Neural progenitor cell (in vitro differentiated cells): ENCODE measurements at regions not wholly inside any gene's neighbourhood (a gene's known extent, or its start where the extent isn't known, plus 50 kb on each side); places are given as distances from the start of the nearest gene placed in this dataset.
"Not testable (repeated sequence)": the region's sequence is repeated elsewhere in the genome, so short reads cannot be mapped to it uniquely, and the experiment has no call there.

Experiments
- CTCF ChIP-seq: fragments of 200-600 bp; sonication (generic); IDR thresholded peaks from 2 replicates; pipeline ENCODE4 v1.5.1; 2017; ENCODE audit warnings: antibody characterized with exemption, mild to moderate bottlenecking
- EZH2 ChIP-seq: fragments of 200-600 bp; sonication (generic); IDR thresholded peaks from 2 replicates; pipeline ENCODE4 v1.6.1; 2017; ENCODE audit warnings: antibody characterized with exemption, mild to moderate bottlenecking, moderate library complexity

DNA sequence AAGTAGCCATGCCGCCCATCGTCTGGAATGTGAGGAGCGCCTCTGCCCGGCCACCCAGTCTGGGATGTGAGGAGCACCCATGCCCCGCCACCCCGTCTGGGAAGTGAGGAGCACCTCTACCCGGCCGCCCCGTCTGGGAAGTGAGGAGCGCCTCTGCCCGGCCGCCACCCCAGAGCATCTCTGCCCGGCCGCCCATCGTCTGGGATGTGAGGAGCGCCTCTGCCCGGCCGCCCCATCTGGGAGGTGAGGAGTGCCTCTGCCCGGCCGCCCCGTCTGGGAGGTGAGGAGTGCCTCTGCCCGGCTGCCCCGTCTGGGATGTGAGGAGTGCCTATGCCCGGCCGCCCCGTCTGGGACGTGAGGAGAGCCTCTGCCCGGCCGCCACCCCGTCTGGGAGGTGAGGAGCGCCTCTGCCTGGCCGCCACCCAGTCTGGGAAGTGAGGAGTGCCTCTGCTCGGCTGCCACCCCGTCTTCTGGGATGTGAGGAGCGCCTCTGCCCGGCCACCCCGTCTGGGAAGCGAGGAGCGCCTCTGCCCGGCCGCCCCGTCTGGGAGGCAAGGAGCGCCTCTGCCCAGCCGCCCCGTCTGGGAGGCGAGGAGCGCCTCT, 126.7 kb upstream of the MED14 start:
- TF ChIP-seq CTCF, EZH2: not testable (repeated sequence)
